Trophoblast cell (in vitro differentiated cells and primary cell): ENCODE measurements at regions not wholly inside any gene's neighbourhood (a gene's known extent, or its start where the extent isn't known, plus 50 kb on each side); places are given as distances from the start of the nearest gene placed in this dataset.

ENCODE experiments used
- DNase-seq, 2 donors: peaks; one replicate each; pipeline ENCODE4 v3.0.0-alpha.2; 2016
- H2AFZ ChIP-seq: 2 replicates; pipeline ENCODE4 v1.6.1; 2013; ENCODE audit warnings: low read length, moderate library complexity, mild to moderate bottlenecking; ENCODE audit not compliant: insufficient read depth, poor library complexity
- H2AK5ac ChIP-seq: 2 replicates; pipeline ENCODE4 v1.6.1; 2013; ENCODE audit warnings: mild to moderate bottlenecking, low read length
- H2BK120ac ChIP-seq: 2 replicates; pipeline ENCODE4 v1.6.1; 2013; ENCODE audit warnings: low read length, mild to moderate bottlenecking, moderate library complexity; ENCODE audit not compliant: insufficient read depth, poor library complexity
- H2BK12ac ChIP-seq: 2 replicates; pipeline ENCODE4 v1.6.1; 2013; ENCODE audit warnings: mild to moderate bottlenecking, low read length, moderate library complexity
- H2BK5ac ChIP-seq: 2 replicates; pipeline ENCODE4 v1.6.1; 2013; ENCODE audit warnings: low read length, low read depth, moderate library complexity, mild to moderate bottlenecking; ENCODE audit not compliant: poor library complexity
- H3K14ac ChIP-seq: 2 replicates; pipeline ENCODE4 v1.6.1; 2013; ENCODE audit warnings: mild to moderate bottlenecking, low read length
- H3K18ac ChIP-seq: 2 replicates; pipeline ENCODE4 v1.6.1; 2013; ENCODE audit warnings: mild to moderate bottlenecking, low read length
- H3K23ac ChIP-seq: 2 replicates; pipeline ENCODE4 v1.6.1; 2013; ENCODE audit warnings: low read length
- H3K27ac ChIP-seq: 2 replicates; pipeline ENCODE4 v1.5.1; 2013; ENCODE audit warnings: low read depth, mild to moderate bottlenecking, inconsistent platforms, low read length, moderate library complexity
- H3K27me3 ChIP-seq: 2 replicates; pipeline ENCODE4 v1.6.1; 2013; ENCODE audit warnings: inconsistent platforms, mild to moderate bottlenecking, low read length, moderate library complexity; ENCODE audit not compliant: insufficient read depth
- H3K36me3 ChIP-seq, 2 experiments: 1 replicate in 1 of 2; 2 replicates in 1 of 2; pipeline ENCODE4 v1.6.1; 2013; ENCODE audit warnings: low read length in 2 of 2, mild to moderate bottlenecking in 2 of 2, moderate library complexity in 1 of 2; ENCODE audit not compliant: insufficient read depth in 2 of 2, control insufficient read depth in 1 of 2
- H3K4ac ChIP-seq: 2 replicates; pipeline ENCODE4 v1.6.1; 2013; ENCODE audit warnings: low read depth, mild to moderate bottlenecking, low read length, moderate library complexity
- H3K4me1 ChIP-seq, 2 experiments: 1 replicate in 1 of 2; 2 replicates in 1 of 2; pipeline ENCODE4 v1.6.1; 2013; ENCODE audit warnings: low read length in 2 of 2, mild to moderate bottlenecking in 2 of 2, moderate library complexity in 1 of 2; ENCODE audit not compliant: insufficient read depth in 2 of 2, control insufficient read depth in 1 of 2
- H3K4me2 ChIP-seq: 2 replicates; pipeline ENCODE4 v1.6.1; 2013; ENCODE audit warnings: inconsistent platforms, mild to moderate bottlenecking, low read length, moderate library complexity
- H3K4me3 ChIP-seq: 2 replicates; pipeline ENCODE4 v1.5.1; 2013; ENCODE audit warnings: mild to moderate bottlenecking, low read depth, low read length, inconsistent platforms
- H3K79me1 ChIP-seq: one replicate; pipeline ENCODE4 v1.6.1; 2013; ENCODE audit warnings: low read length
- H3K79me2 ChIP-seq: 2 replicates; pipeline ENCODE4 v1.6.1; 2013; ENCODE audit warnings: low read length, mild to moderate bottlenecking; ENCODE audit not compliant: control insufficient read depth, insufficient read depth, poor library complexity
- H3K9ac ChIP-seq: 2 replicates; pipeline ENCODE4 v1.6.1; 2013; ENCODE audit warnings: mild to moderate bottlenecking, low read length
- H3K9me3 ChIP-seq: 2 replicates; pipeline ENCODE4 v1.6.1; 2013; ENCODE audit warnings: low read depth, mild to moderate bottlenecking, control low read depth, inconsistent platforms, low read length; ENCODE audit not compliant: insufficient read depth
- H4K12ac ChIP-seq: 2 replicates; pipeline ENCODE4 v1.6.1; 2013; ENCODE audit warnings: low read depth, mild to moderate bottlenecking, low read length, moderate library complexity
- H4K8ac ChIP-seq: 2 replicates; pipeline ENCODE4 v1.6.1; 2013; ENCODE audit warnings: low read depth, mild to moderate bottlenecking, low read length, moderate library complexity
- H4K91ac ChIP-seq: one replicate; pipeline ENCODE4 v1.6.1; 2013; ENCODE audit warnings: low read depth, mild to moderate bottlenecking, low read length, moderate library complexity
- WGBS: extraction: QIAGEN DNeasy Blood & Tissue Kit; methylation state at CpG from one replicate; pipeline ENCODE4 v1.1.7; 2013; ENCODE audit warnings: missing lambda C conversion rate; ENCODE audit not compliant: insufficient read length, insufficient coverage; ENCODE audit errors: extremely low coverage; 5-methylcytosine and 5-hydroxymethylcytosine counted together

DNA sequence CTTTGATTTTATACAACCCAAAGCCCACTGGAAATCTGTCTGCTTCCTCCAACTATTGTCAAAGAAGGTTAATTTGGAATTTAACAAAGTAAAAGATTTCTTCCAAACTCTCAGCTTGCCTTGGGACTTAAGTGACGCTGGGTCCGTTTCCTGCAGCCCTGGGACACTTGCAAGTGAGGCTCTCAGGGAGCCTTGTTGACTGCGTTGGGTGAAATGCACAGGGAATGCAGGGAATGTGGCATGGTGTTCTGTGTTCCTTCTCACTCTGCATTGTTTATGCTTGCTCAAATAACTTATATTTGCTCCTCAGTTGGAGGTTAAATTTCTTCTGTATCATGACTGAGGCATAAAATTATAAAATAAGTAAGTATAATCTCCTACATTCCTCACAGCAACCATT, 60.9 kb upstream of the TJP1 start:
- Histone ChIP-seq H3K4me1 (peaks cover 4 to 6% of the 10 kb centered on the region in 2 experiments), H3K14ac (no peak overlapping the region), H3K23ac (no peak overlapping the region), H3K4ac (no peak overlapping the region), H2BK5ac (no peak overlapping the region), H2BK12ac (no peak overlapping the region), H3K4me2 (peak overlapping the region; percentile 2), H2AK5ac (no peak overlapping the region), H2AFZ (no peak overlapping the region), H2BK120ac (no peak overlapping the region), H3K9me3 (no peaks in the 10 kb centered on the region), H4K8ac (no peak overlapping the region), H3K79me1 (peaks cover 3% of the 10 kb centered on the region), H3K36me3 (no peaks in the 10 kb centered on the region), H4K91ac (no peak overlapping the region), H3K79me2 (no peaks in the 10 kb centered on the region), H4K12ac (no peak overlapping the region), H3K27me3 (no peaks in the 10 kb centered on the region), H3K4me3 (no peak overlapping the region), H3K27ac (peak overlapping the region; percentile 48), H3K9ac (no peak overlapping the region), H3K18ac (no peak overlapping the region)
- WGBS: no CpG with 5 or more reads among the region's 3 CpGs
- DNase-seq: peak in 1 of 2 donors; percentile 50

DNA sequence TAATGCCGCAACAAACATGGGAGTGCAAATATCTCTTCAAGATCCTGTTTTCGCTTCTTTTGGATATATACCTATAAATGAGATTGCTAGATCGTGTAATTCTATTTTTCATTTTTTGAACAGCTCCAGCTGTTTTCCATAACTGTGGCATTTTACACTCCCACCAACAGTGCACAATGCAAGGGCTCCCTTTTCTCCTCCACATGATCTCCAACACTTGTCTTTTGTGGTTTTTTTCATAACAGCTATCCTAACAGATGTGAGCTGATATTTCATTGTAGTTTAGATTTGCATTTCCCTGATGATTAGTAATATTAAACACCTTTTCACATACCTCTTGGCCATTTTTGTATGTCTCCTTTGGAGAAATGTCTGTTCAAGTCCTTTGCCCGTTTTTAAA, 58.6 kb upstream of the TJP1 start:
- H3K9me3 ChIP-seq: no peaks in the 10 kb centered on the region
- no peaks in the 10 kb centered on the region for H3K79me2 ChIP-seq
- no peak overlapping the region for H3K18ac ChIP-seq
- no peak overlapping the region for H3K14ac ChIP-seq
- no peak overlapping the region for H2BK120ac ChIP-seq
- no peak overlapping the region for H4K12ac ChIP-seq
- no peak overlapping the region for H3K27ac ChIP-seq
- no peak overlapping the region for H4K8ac ChIP-seq
- no peak overlapping the region for H3K4ac ChIP-seq
- peaks cover 4 to 6% of the 10 kb centered on the region in 2 experiments for H3K4me1 ChIP-seq
- H3K9ac ChIP-seq: no peak overlapping the region
- H3K4me3 ChIP-seq: no peak overlapping the region
- H3K36me3 ChIP-seq: no peaks in the 10 kb centered on the region
- H4K91ac ChIP-seq: no peak overlapping the region
- H2AFZ ChIP-seq: no peak overlapping the region
- no CpG with 5 or more reads among the region's 4 CpGs for WGBS
- no peak overlapping the region for H2AK5ac ChIP-seq
- H3K79me1 ChIP-seq: peaks cover 3% of the 10 kb centered on the region
- H3K4me2 ChIP-seq: no peak overlapping the region
- no peaks in the 10 kb centered on the region for H3K27me3 ChIP-seq
- H3K23ac ChIP-seq: no peak overlapping the region
- no peak for DNase-seq
- H2BK12ac ChIP-seq: no peak overlapping the region
- no peak overlapping the region for H2BK5ac ChIP-seq

DNA sequence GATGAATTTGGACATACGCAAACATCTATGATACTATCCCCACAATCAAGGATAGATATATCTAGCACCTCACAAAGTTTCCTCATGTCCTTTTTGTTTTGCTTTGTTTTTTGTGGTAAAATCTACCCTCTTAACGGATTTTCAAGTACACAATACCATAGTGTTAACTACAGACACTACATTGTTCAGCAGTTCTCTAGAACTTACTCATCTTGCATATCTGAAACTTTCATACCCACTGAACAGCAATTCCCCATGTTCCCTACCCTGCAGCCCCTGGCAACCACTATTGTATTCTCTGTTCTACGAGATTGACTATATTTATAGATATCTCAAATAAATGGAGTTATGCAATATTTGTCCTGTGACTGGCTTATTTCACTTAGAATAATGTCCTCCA, 58.1 kb upstream of the TJP1 start:
- Histone ChIP-seq H4K91ac (no peak overlapping the region), H3K79me1 (peaks cover 3% of the 10 kb centered on the region), H3K79me2 (no peaks in the 10 kb centered on the region), H2AK5ac (no peak overlapping the region), H3K4me1 (peaks cover 4 to 6% of the 10 kb centered on the region in 2 experiments), H3K4me3 (no peak overlapping the region), H2BK120ac (no peak overlapping the region), H3K27ac (no peak overlapping the region), H3K4me2 (no peak overlapping the region), H3K18ac (no peak overlapping the region), H4K12ac (no peak overlapping the region), H3K4ac (no peak overlapping the region), H2AFZ (no peak overlapping the region), H3K9ac (no peak overlapping the region), H3K23ac (no peak overlapping the region), H2BK12ac (no peak overlapping the region), H3K27me3 (no peaks in the 10 kb centered on the region), H3K36me3 (no peaks in the 10 kb centered on the region), H4K8ac (no peak overlapping the region), H2BK5ac (no peak overlapping the region), H3K9me3 (no peaks in the 10 kb centered on the region), H3K14ac (no peak overlapping the region)
- WGBS: no CpG with 5 or more reads among the region's 3 CpGs
- DNase-seq: no peak

DNA sequence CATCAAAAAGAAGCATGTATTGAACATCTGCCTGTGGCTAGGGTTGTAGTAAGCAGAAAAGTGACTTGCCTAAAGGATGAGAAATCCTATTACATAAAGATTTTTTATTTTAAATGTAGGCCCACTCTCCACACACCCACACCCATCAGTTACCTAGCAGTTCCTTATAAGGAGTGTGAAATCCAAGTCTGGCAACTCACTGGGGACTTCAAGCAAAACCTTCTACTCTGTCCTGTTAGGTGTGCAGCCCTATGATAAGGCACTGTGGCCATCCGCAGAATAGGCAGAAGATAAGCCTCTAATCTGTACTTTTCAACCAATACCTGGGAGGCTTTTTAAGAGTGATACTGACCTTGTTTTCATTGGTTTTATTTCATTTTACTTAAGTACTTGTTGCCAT, 52.7 kb upstream of the TJP1 start:
- H3K18ac ChIP-seq: no peak overlapping the region
- H3K79me2 ChIP-seq: no peaks in the 10 kb centered on the region
- H3K9me3 ChIP-seq: no peaks in the 10 kb centered on the region
- no CpG with 5 or more reads among the region's 1 CpG for WGBS
- H3K23ac ChIP-seq: no peak overlapping the region
- no peak for DNase-seq
- no peaks in the 10 kb centered on the region for H3K36me3 ChIP-seq
- peaks cover 0 to 3% of the 10 kb centered on the region in 2 experiments for H3K4me1 ChIP-seq
- no peak overlapping the region for H4K8ac ChIP-seq
- H2BK120ac ChIP-seq: no peak overlapping the region
- H2AK5ac ChIP-seq: no peak overlapping the region
- no peak overlapping the region for H3K27ac ChIP-seq
- no peaks in the 10 kb centered on the region for H3K27me3 ChIP-seq
- H3K4me2 ChIP-seq: no peak overlapping the region
- no peak overlapping the region for H3K14ac ChIP-seq
- H3K79me1 ChIP-seq: no peaks in the 10 kb centered on the region
- no peak overlapping the region for H3K9ac ChIP-seq
- no peak overlapping the region for H4K12ac ChIP-seq
- H2BK12ac ChIP-seq: no peak overlapping the region
- H2BK5ac ChIP-seq: no peak overlapping the region
- H3K4ac ChIP-seq: no peak overlapping the region
- no peak overlapping the region for H3K4me3 ChIP-seq
- no peak overlapping the region for H2AFZ ChIP-seq
- no peak overlapping the region for H4K91ac ChIP-seq
